ENCODE measurements at regions not wholly inside any gene's neighbourhood (a gene's known extent, or its start where the extent isn't known, plus 50 kb on each side); places are given as distances from the start of the nearest gene placed in this dataset.
"Not testable (repeated sequence)": the region's sequence is repeated elsewhere in the genome, so short reads cannot be mapped to it uniquely, and the experiment has no call there.

- DNase-seq = no peak
These were observed 451.5 kb upstream of the SLC10A2 start for GRCh38 chr13:103517768-103518102.

GRCh38 chr13:103517066-103517767, 451.0 kb upstream of the SLC10A2 start:
- no peak for DNase-seq

DNA sequence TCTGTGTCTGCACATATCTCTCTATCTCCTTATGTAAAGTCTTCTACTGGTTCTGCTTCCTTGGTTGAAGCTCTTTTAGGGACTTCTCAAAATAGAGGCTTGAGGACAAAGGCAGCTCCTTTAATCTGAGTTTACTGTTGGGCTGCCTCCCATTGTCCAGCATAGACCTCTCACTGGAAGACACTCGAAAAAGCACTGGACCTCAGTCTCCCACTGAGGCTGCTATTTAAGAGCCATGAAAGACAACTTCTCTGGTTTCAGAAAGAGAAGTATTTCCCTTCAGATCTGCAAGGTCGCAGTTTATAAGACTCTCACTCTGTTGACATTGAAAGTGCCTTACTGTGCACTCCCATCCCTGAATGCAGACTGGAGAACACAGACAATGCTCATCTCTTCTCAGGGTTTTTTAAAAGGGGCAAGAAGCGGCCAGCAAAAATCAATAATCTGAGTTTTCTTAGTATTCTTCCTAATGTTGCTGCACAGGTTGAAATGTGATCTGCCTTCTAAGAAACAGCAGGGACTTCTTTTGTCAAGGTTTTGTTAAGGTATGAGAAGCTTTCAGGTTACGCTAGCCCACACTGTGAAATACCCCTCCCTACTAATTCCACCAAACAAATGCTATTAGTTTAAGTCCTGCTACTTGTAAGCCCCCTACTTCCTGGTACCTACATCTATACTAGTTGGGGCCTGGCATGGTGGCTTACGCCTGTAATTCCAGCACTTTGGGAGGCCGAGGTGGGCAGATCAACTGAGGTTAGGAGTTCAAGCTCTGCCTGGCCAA, 450.0 kb upstream of the SLC10A2 start:
- DNase-seq = no peak

DNA sequence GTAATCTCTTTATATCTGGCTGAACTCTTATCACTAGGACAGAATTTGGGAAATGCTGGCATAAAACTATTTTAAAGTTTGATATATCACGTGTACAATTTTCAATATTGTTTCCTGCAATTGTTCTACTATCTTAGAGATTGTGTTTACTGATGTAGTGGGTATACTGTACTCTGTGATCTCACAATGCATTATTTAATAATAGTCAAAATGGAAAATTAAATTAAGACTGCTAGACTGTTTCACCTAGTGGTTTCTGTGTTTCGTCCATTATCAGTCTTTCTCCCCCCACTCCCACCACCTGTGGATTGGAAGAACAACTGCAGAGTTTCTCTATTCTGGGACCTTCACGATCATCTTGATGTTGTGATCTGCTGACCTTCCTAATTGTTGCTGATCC, 449.2 kb upstream of the SLC10A2 start:
- no peak for DNase-seq

DNA sequence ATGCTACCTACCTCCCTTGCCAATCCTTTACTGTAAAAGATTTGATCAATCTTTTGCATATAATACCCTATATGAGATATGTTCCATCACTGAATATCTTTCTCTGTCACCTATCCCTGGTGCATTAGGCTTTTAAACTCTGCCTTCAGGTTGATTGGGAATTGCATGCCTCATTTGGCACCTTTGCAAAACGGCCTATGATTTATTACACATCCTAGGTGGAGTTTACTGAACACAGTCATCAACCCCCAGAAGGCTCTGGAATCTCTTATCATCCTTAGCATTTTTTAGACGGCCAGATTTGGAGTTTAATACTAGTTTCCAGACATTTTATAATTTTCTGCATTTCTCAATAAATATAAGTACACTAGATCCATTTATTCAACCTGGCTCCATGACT, 448.4 kb upstream of the SLC10A2 start:
- DNase-seq = no peak

DNA sequence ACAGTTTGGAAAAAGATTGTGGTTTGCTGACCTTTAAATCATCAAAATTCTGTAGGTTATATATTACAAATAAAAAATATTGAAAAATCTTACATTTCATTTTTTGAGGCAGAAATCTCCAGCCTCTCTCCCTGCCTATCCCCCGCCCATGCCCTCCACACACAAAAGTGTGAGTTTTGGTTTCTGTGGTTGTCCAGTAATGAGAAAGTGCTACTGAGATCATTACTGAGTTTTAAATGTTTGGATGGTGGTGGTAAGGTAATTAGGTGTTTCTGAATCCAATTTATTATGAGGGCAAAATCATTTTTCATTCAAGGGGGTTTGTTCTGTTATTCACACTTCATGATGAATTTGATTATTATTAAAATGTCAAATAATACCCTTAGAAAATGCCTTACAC, 448.0 kb upstream of the SLC10A2 start:
- DNase-seq = no peak

- no peak for DNase-seq
These were observed 443.9 kb upstream of the SLC10A2 start for GRCh38 chr13:103510007-103510535.

- DNase-seq = no peak
These were observed 431.2 kb upstream of the SLC10A2 start for GRCh38 chr13:103497404-103497803.

DNA sequence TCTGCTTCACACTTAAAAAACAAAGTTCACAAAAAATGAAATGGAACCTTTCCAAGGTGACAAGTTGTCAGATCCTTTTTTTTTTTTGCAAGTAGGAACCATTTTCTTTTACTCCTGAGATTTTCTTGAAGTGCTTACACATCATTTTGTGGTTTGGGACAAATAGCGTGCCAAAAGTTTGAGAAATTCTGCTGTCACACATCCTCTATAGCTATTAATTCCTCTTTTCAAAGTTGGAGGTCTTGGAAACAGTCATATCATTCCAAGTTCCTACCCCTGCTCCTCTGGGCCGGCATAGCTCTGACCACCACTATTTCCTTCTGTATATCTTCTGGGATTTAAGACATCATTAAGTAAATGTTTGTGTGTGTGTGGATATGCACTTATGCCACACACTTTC, 421.6 kb upstream of the SLC10A2 start:
- DNase-seq = no peak

DNA sequence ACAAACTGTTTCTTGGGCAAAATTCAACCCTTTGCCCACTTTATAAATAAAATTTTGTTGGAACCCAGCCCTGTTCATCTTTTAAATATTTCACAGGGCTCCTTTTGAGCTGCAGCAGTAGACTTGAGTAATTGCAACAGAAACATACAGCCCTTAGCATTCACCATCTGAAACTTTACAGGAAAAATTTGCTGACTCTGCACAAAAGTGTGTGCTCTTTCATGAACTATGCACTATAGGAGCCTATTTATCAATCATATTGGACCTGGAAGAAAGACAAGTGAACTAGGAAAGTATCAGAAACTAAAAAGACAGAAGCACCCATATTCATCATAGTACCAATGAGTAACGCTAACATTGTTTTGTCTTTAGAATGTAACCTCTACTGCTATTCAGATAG, 406.9 kb upstream of the SLC10A2 start:
- DNase-seq = no peak

- DNase-seq = no peak
These were observed 405.7 kb upstream of the SLC10A2 start for GRCh38 chr13:103471896-103472295.

- no peak for DNase-seq
These were observed 403.6 kb upstream of the SLC10A2 start for GRCh38 chr13:103469771-103470170.

GRCh38 chr13:103466761-103467160, 400.5 kb upstream of the SLC10A2 start:
- DNase-seq = no peak

DNA sequence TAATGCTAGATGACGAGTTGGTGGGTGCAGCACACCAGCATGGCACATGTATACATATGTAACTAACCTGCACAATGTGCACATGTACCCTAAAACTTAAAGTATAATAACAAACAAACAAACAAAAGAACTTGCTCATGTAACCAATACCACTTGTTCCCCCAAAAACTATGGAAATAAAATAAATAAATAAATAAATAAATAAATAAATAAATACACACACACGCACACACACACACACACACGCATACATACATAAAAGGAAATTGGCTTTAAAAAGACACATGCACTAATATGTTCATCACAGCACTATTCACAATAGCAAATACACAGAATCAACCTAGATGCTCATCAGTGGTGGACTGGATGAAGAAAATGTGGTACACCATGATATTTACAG, 394.0 kb upstream of the SLC10A2 start:
- not testable (repeated sequence) for DNase-seq

GRCh38 chr13:103457050-103457449, 390.8 kb upstream of the SLC10A2 start:
- not testable (repeated sequence) for DNase-seq

DNA sequence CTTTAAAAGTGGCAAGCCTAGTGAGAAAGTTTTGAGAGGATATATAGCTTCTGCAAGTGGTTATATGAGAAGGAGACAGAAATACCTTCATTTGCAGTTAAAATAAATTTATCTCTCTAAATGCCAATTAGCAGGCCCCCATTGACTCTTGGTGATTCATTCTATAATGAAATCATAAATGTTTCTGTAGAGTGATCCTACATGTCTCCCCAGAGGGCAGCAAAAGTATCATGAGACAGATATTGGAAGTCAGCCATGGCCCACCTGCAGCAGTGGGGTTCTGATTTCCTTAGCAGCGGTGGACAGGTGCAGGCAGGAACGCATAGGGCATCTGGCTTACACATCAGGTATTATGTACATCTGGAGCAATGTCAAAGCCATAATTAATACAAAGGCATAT, 385.4 kb upstream of the SLC10A2 start:
- DNase-seq = no peak

GRCh38 chr13:103443604-103444003, 377.4 kb upstream of the SLC10A2 start:
- DNase-seq = no peak

GRCh38 chr13:103437651-103438050, 371.4 kb upstream of the SLC10A2 start:
- no peak for DNase-seq

GRCh38 chr13:103436057-103436654, 369.9 kb upstream of the SLC10A2 start:
- DNase-seq = no peak

- DNase-seq = no peak
These were observed 365.6 kb upstream of the SLC10A2 start for GRCh38 chr13:103431856-103432255.

- DNase-seq = no peak
These were observed 364.2 kb upstream of the SLC10A2 start for GRCh38 chr13:103430368-103430767.

DNA sequence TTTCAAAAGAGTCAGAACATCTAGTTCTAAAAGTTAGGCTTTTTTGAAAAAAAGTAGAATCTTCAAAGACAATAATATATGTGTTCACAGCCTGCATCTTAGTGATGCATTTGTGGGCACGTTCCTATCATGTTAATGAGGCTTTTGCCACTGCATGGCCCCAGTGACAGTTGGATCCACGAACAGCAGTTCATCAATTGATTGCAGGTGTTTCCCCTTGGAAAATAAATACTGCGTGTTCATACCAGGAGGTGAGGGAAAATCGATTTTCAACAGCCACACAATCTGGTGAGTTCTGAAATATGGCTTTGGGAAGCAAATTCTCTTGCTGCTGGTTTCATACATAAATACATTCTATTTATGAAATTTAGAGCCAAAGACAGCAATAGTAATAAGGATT, 343.8 kb upstream of the SLC10A2 start:
- DNase-seq = no peak

GRCh38 chr13:103406967-103407366, 340.8 kb upstream of the SLC10A2 start:
- no peak for DNase-seq

GRCh38 chr13:103405297-103405696, 339.1 kb upstream of the SLC10A2 start:
- DNase-seq = no peak

Measured in activated gamma-delta T cell (primary cell).